Keratinocyte (primary cell): ENCODE measurements at regions not wholly inside any gene's neighbourhood (a gene's known extent, or its start where the extent isn't known, plus 50 kb on each side); places are given as distances from the start of the nearest gene placed in this dataset.

Source experiments
- EZH2 ChIP-seq: IDR thresholded peaks from one replicate; pipeline ENCODE4 v1.6.1; 2012; ENCODE audit warnings: inconsistent platforms, mild to moderate bottlenecking, low read length, moderate library complexity
- TF ChIP-seq, protein P1 (sequence below), 3 experiments: IDR thresholded peaks in 1 of 3; conservative IDR thresholded peaks in 1 of 3; optimal IDR thresholded peaks in 1 of 3; 2 replicates in 2 of 3; 3 replicates in 1 of 3; pipeline versions ENCODE3 to v1.5.1; 2011; ENCODE audit warnings: low read length in 3 of 3, mild to moderate bottlenecking in 3 of 3, moderate library complexity in 2 of 3, control low read depth in 1 of 3, inconsistent platforms in 1 of 3; ENCODE audit not compliant: insufficient read depth in 2 of 3; ENCODE audit errors: extremely low read depth in 1 of 3

DNA sequence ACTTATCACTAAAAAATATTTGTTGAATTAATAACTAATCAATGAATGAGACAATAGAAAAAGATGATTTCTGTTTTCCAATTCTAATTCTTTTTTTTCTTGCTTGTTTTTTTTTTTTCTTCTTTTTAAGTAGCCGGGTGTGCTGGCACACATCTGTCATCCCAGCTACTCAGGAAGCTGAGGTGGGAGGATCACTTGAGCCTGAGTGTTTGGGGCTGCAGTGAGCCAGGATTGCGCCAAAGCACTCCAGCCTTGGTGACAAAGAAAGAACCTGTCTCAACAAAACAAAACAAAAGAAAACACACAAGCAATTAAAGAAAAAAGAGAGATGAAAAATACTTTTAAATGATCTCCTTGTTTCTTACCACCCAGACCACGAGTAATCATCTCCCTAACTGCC is 1109.3 kb downstream of the REEP3 start:
- TF ChIP-seq, protein P1, sequence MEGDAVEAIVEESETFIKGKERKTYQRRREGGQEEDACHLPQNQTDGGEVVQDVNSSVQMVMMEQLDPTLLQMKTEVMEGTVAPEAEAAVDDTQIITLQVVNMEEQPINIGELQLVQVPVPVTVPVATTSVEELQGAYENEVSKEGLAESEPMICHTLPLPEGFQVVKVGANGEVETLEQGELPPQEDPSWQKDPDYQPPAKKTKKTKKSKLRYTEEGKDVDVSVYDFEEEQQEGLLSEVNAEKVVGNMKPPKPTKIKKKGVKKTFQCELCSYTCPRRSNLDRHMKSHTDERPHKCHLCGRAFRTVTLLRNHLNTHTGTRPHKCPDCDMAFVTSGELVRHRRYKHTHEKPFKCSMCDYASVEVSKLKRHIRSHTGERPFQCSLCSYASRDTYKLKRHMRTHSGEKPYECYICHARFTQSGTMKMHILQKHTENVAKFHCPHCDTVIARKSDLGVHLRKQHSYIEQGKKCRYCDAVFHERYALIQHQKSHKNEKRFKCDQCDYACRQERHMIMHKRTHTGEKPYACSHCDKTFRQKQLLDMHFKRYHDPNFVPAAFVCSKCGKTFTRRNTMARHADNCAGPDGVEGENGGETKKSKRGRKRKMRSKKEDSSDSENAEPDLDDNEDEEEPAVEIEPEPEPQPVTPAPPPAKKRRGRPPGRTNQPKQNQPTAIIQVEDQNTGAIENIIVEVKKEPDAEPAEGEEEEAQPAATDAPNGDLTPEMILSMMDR (optimal IDR thresholded peaks at IDR 0.05 in 1 of 3, IDR thresholded peaks at IDR 0.05 in 1 of 3, conservative IDR thresholded peaks at IDR 0.05 in 1 of 3; ENCODE audit: extremely low read depth in 1 of 3, insufficient read depth in 2 of 3, low read length in 3 of 3), result no peak
- TF ChIP-seq EZH2, result no peak
